ENCODE measurements at regions not wholly inside any gene's neighbourhood (a gene's known extent, or its start where the extent isn't known, plus 50 kb on each side); places are given as distances from the start of the nearest gene placed in this dataset.
"Not testable (repeated sequence)": the region's sequence is repeated elsewhere in the genome, so short reads cannot be mapped to it uniquely, and the experiment has no call there.

GRCh38 chr6:115456848-115457247 is 603.8 kb downstream of the FRK start:
- no peak for TF ChIP-seq CTCF (IDR thresholded peaks at IDR 0.05)
- no peaks in the 10 kb centered on the region for H3K9me3 ChIP-seq
- intact Hi-C loops (cut with DNase I; ENCODE audit: low total_unique reads): no loop called here
- H3K4me1 ChIP-seq: no peaks in the 10 kb centered on the region
- no peaks in the 10 kb centered on the region for H3K36me3 ChIP-seq
- no peak for DNase-seq
- no peaks in the 10 kb centered on the region for H3K27me3 ChIP-seq
- H3K27ac ChIP-seq: no peak overlapping the region
- H3K4me3 ChIP-seq: no peak overlapping the region

- no peak overlapping the region for H3K27ac ChIP-seq
- H3K36me3 ChIP-seq: no peaks in the 10 kb centered on the region
- no peaks in the 10 kb centered on the region for H3K4me1 ChIP-seq
- H3K27me3 ChIP-seq: no peaks in the 10 kb centered on the region
- no peaks in the 10 kb centered on the region for H3K9me3 ChIP-seq
- H3K4me3 ChIP-seq: no peak overlapping the region
- no peak for DNase-seq
- intact Hi-C loops (cut with DNase I; ENCODE audit: low total_unique reads): no loop called here
- no peak for TF ChIP-seq CTCF (IDR thresholded peaks at IDR 0.05)
These were observed 616.7 kb downstream of the FRK start for GRCh38 chr6:115443825-115444478.

- DNase-seq: no peak
- TF ChIP-seq CTCF (IDR thresholded peaks at IDR 0.05): no peak
- no peak overlapping the region for H3K4me3 ChIP-seq
- intact Hi-C loops (cut with DNase I; ENCODE audit: low total_unique reads): no loop called here
- no peaks in the 10 kb centered on the region for H3K4me1 ChIP-seq
- H3K27me3 ChIP-seq: no peaks in the 10 kb centered on the region
- no peak overlapping the region for H3K27ac ChIP-seq
- no peaks in the 10 kb centered on the region for H3K36me3 ChIP-seq
- no peaks in the 10 kb centered on the region for H3K9me3 ChIP-seq
These were observed 618.4 kb downstream of the FRK start for GRCh38 chr6:115442323-115442722.

GRCh38 chr6:115441651-115442050 is 619.0 kb downstream of the FRK start:
- intact Hi-C loops (cut with DNase I; ENCODE audit: low total_unique reads): no loop called here
- no peaks in the 10 kb centered on the region for H3K36me3 ChIP-seq
- no peaks in the 10 kb centered on the region for H3K27me3 ChIP-seq
- no peak for TF ChIP-seq CTCF (IDR thresholded peaks at IDR 0.05)
- H3K27ac ChIP-seq: no peak overlapping the region
- no peaks in the 10 kb centered on the region for H3K9me3 ChIP-seq
- H3K4me1 ChIP-seq: no peaks in the 10 kb centered on the region
- no peak overlapping the region for H3K4me3 ChIP-seq
- no peak for DNase-seq

- Histone ChIP-seq H3K4me3 (no peak overlapping the region), H3K4me1 (no peaks in the 10 kb centered on the region), H3K27me3 (no peaks in the 10 kb centered on the region), H3K9me3 (peaks cover 0 to 8% (median 0%) of the 10 kb centered on the region in 3 donors), H3K36me3 (no peaks in the 10 kb centered on the region), H3K27ac (no peak overlapping the region)
- intact Hi-C loops (cut with DNase I; ENCODE audit: low total_unique reads): no loop called here
- TF ChIP-seq CTCF (IDR thresholded peaks at IDR 0.05): no peak
- DNase-seq: no peak
These were observed 645.3 kb downstream of the FRK start for GRCh38 chr6:115415378-115415777.

GRCh38 chr6:115414916-115415315 is 645.8 kb downstream of the FRK start:
- H3K27me3 ChIP-seq; H3K27ac ChIP-seq; H3K9me3 ChIP-seq; DNase-seq; H3K36me3 ChIP-seq; H3K4me1 ChIP-seq; intact Hi-C loops (cut with DNase I; ENCODE audit: low total_unique reads); H3K4me3 ChIP-seq: not testable (repeated sequence)
